Hepatocyte (in vitro differentiated cells): ENCODE measurements at regions not wholly inside any gene's neighbourhood (a gene's known extent, or its start where the extent isn't known, plus 50 kb on each side); places are given as distances from the start of the nearest gene placed in this dataset.

Experiments used
- DNase-seq: peaks from one replicate; pipeline ENCODE4 v3.0.0-alpha.2; 2016; ENCODE audit warnings: low spot score
- H2AFZ ChIP-seq: fragments of 200-600 bp; sonication (generic); 2 replicates; pipeline ENCODE4 v1.6.0; 2016; ENCODE audit warnings: antibody characterized with exemption, mild to moderate bottlenecking
- H3K27ac ChIP-seq: fragments of 200-600 bp; sonication (generic); 2 replicates; pipeline ENCODE4 v1.5.1; 2016; ENCODE audit warnings: mild to moderate bottlenecking
- H3K27me3 ChIP-seq: fragments of 200-600 bp; sonication (generic); 2 replicates; pipeline ENCODE4 v1.6.1; 2016
- H3K36me3 ChIP-seq: fragments of 200-600 bp; sonication (generic); replicated peaks from 2 replicates; pipeline ENCODE4 v1.5.1; 2016; ENCODE audit warnings: low read depth; ENCODE audit not compliant: insufficient read depth
- H3K4me1 ChIP-seq: fragments of 200-600 bp; sonication (generic); 2 replicates; pipeline ENCODE4 v1.5.1; 2016; ENCODE audit warnings: mild to moderate bottlenecking, moderate library complexity; ENCODE audit not compliant: insufficient read depth
- H3K4me2 ChIP-seq: fragments of 200-600 bp; sonication (generic); 2 replicates; pipeline ENCODE4 v1.6.0; 2016
- H3K4me3 ChIP-seq: fragments of 200-600 bp; sonication (generic); 2 replicates; pipeline ENCODE4 v1.5.1; 2016; ENCODE audit warnings: mild to moderate bottlenecking
- H3K79me2 ChIP-seq: fragments of 200-600 bp; sonication (generic); 2 replicates; pipeline ENCODE4 v1.6.0; 2017; ENCODE audit warnings: mild to moderate bottlenecking
- H3K9me2 ChIP-seq: fragments of 200-600 bp; sonication (generic); replicated peaks from 2 replicates; pipeline ENCODE4 v1.6.0; 2017; ENCODE audit warnings: mild to moderate bottlenecking; ENCODE audit not compliant: insufficient read depth
- H3K9me3 ChIP-seq: fragments of 200-600 bp; sonication (generic); 2 replicates; pipeline ENCODE4 v1.5.1; 2016; ENCODE audit warnings: low read depth, mild to moderate bottlenecking
- H4K20me1 ChIP-seq: fragments of 200-600 bp; sonication (generic); 2 replicates; pipeline ENCODE4 v1.6.0; 2016; ENCODE audit warnings: mild to moderate bottlenecking; ENCODE audit not compliant: insufficient read depth, poor library complexity, severe bottlenecking
- EZH2 ChIP-seq: fragments of 200-600 bp; sonication (generic); IDR thresholded peaks from 2 replicates; pipeline ENCODE4 v1.6.1; 2016; ENCODE audit warnings: antibody characterized with exemption, mild to moderate bottlenecking, borderline replicate concordance
- EZH2phosphoT487 ChIP-seq: fragments of 200-600 bp; sonication (generic); IDR thresholded peaks from one replicate; pipeline ENCODE4 v1.6.1; 2018; ENCODE audit warnings: antibody characterized with exemption, mild to moderate bottlenecking, low read depth, moderate library complexity; ENCODE audit not compliant: unreplicated experiment, severe bottlenecking
- WGBS: methylation state at CpG from one replicate; pipeline ENCODE4 v1.1.6; 2016; ENCODE audit warnings: low lambda C conversion rate; ENCODE audit errors: missing lambda C conversion rate; 5-methylcytosine and 5-hydroxymethylcytosine counted together
- TF ChIP-seq, protein P1 (sequence below): fragments of 200-600 bp; sonication (generic); IDR thresholded peaks from 2 replicates; pipeline ENCODE4 v1.5.1; 2016; ENCODE audit warnings: antibody characterized with exemption, mild to moderate bottlenecking; ENCODE audit not compliant: poor library complexity

DNA sequence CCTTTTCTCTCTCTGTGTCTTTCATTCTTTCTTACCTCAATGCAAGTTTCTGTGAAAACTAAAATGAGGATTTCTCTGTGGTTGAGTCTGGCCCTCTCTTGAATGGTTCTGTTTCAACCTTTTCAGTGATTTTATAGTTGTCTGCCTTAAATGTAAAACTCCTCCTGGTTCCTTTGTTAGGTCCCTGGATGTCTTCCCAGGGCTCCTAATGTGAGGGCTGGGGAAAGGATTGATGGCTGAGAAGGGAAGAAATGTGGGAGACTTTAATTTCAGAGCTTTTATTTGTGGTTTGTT is 90.6 kb upstream of the GRM7 start:
- no peaks in the 10 kb centered on the region for H3K27me3 ChIP-seq
- no peak overlapping the region for H3K27ac ChIP-seq
- no peak overlapping the region for H3K4me3 ChIP-seq
- H3K9me3 ChIP-seq = no peaks in the 10 kb centered on the region
- no peak overlapping the region for H2AFZ ChIP-seq
- no peaks in the 10 kb centered on the region for H3K9me2 ChIP-seq
- no peaks in the 10 kb centered on the region for H3K36me3 ChIP-seq
- TF ChIP-seq EZH2phosphoT487 = no peak
- TF ChIP-seq, protein P1, sequence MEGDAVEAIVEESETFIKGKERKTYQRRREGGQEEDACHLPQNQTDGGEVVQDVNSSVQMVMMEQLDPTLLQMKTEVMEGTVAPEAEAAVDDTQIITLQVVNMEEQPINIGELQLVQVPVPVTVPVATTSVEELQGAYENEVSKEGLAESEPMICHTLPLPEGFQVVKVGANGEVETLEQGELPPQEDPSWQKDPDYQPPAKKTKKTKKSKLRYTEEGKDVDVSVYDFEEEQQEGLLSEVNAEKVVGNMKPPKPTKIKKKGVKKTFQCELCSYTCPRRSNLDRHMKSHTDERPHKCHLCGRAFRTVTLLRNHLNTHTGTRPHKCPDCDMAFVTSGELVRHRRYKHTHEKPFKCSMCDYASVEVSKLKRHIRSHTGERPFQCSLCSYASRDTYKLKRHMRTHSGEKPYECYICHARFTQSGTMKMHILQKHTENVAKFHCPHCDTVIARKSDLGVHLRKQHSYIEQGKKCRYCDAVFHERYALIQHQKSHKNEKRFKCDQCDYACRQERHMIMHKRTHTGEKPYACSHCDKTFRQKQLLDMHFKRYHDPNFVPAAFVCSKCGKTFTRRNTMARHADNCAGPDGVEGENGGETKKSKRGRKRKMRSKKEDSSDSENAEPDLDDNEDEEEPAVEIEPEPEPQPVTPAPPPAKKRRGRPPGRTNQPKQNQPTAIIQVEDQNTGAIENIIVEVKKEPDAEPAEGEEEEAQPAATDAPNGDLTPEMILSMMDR = no peak
- no peak for TF ChIP-seq EZH2
- no peak for DNase-seq
- H3K4me1 ChIP-seq = no peaks in the 10 kb centered on the region
- H3K4me2 ChIP-seq = no peak overlapping the region
- no peaks in the 10 kb centered on the region for H4K20me1 ChIP-seq
- no peaks in the 10 kb centered on the region for H3K79me2 ChIP-seq

DNA sequence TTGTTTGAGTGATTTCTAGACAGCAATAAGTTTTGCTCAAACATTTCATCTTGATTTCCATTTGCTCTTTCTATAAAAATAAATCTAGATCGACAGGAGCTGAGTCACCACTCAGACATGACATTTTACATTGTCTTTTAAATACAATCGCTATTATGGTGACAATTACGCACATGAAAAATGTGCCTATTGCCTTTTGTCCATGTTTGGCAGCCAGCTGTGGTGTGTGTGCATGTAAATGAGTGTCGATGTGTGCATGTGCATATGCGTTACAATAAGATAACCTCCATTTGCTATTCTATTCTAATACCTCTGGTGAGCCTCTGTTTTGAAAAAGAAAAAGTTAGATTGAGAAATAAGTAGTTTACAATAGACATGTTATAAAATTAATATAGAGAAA is 89.7 kb upstream of the GRM7 start:
- Histone ChIP-seq H3K27me3 (no peaks in the 10 kb centered on the region), H3K9me2 (no peaks in the 10 kb centered on the region), H3K4me2 (no peak overlapping the region), H3K36me3 (no peaks in the 10 kb centered on the region), H3K27ac (no peak overlapping the region), H4K20me1 (no peaks in the 10 kb centered on the region), H3K4me3 (no peak overlapping the region), H3K4me1 (no peaks in the 10 kb centered on the region), H3K9me3 (no peaks in the 10 kb centered on the region), H2AFZ (no peak overlapping the region), H3K79me2 (no peaks in the 10 kb centered on the region)
- no peak for DNase-seq
- WGBS = 83% methylated on average over 5 of the region's 5 CpGs
- TF ChIP-seq EZH2phosphoT487 = no peak
- no peak for TF ChIP-seq EZH2
- TF ChIP-seq, protein P1 = no peak

- no peak overlapping the region for H3K4me2 ChIP-seq
- no peaks in the 10 kb centered on the region for H4K20me1 ChIP-seq
- H3K9me3 ChIP-seq = no peaks in the 10 kb centered on the region
- no peak overlapping the region for H3K27ac ChIP-seq
- no peak for DNase-seq
- no peaks in the 10 kb centered on the region for H3K27me3 ChIP-seq
- no peak overlapping the region for H2AFZ ChIP-seq
- 95% methylated on average over 6 of the region's 6 CpGs for WGBS
- no peak for TF ChIP-seq EZH2phosphoT487
- TF ChIP-seq EZH2 = no peak
- TF ChIP-seq, protein P1 = no peak
- no peak overlapping the region for H3K4me3 ChIP-seq
- H3K9me2 ChIP-seq = no peaks in the 10 kb centered on the region
- H3K36me3 ChIP-seq = no peaks in the 10 kb centered on the region
- no peaks in the 10 kb centered on the region for H3K79me2 ChIP-seq
- no peaks in the 10 kb centered on the region for H3K4me1 ChIP-seq
These were observed 81.8 kb upstream of the GRM7 start for GRCh38 chr3:6779140-6779539.

DNA sequence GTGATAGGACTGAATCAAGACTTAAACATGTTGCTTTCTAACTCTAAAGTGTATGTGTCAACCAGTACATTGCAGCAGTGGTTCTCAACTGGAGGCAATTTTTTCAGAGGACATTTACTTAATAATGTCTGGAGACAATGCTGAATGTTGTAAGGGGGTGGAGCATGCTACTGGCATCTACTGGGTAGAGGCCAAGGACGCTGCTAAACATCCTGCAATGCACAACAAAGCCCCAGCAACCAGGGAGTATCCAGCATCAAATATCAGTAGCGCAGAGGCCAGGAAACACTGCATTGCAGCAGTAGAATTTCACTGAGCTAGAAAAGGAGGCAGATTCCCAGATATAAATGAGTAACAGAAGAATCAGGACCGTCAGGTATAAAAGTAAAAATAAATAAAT is 79.8 kb upstream of the GRM7 start:
- TF ChIP-seq, protein P1 = no peak
- no peak for TF ChIP-seq EZH2
- TF ChIP-seq EZH2phosphoT487 = no peak
- no peak for DNase-seq
- Histone ChIP-seq H3K27me3 (no peaks in the 10 kb centered on the region), H3K27ac (no peak overlapping the region), H3K4me2 (no peak overlapping the region), H3K9me3 (no peaks in the 10 kb centered on the region), H3K4me1 (no peaks in the 10 kb centered on the region), H4K20me1 (no peaks in the 10 kb centered on the region), H3K36me3 (no peaks in the 10 kb centered on the region), H2AFZ (no peak overlapping the region), H3K4me3 (no peak overlapping the region), H3K79me2 (no peaks in the 10 kb centered on the region), H3K9me2 (no peaks in the 10 kb centered on the region)
- WGBS = 73% methylated on average over 3 of the region's 3 CpGs
